Endothelial cell of umbilical vein (primary cell): ENCODE measurements at regions not wholly inside any gene's neighbourhood (a gene's known extent, or its start where the extent isn't known, plus 50 kb on each side); places are given as distances from the start of the nearest gene placed in this dataset.

ENCODE experiments used
- EZH2 ChIP-seq: IDR thresholded peaks from 2 replicates; pipeline ENCODE4 v1.6.1; 2012; ENCODE audit warnings: borderline replicate concordance, low read depth, mild to moderate bottlenecking, moderate library complexity, low read length, inconsistent platforms; ENCODE audit not compliant: severe bottlenecking
- FOS ChIP-seq: IDR thresholded peaks from 2 replicates; pipeline ENCODE4 v1.6.1; 2011; ENCODE audit warnings: mild to moderate bottlenecking, low read length, moderate library complexity, borderline replicate concordance; ENCODE audit not compliant: insufficient read depth
- GATA2 ChIP-seq: IDR thresholded peaks from 2 replicates; pipeline ENCODE4 v1.7.0; 2011; ENCODE audit warnings: low read depth, mild to moderate bottlenecking, moderate library complexity, mixed read lengths, low read length; ENCODE audit not compliant: insufficient read length, insufficient read depth
- JUN ChIP-seq: IDR thresholded peaks from 2 replicates; pipeline ENCODE4 v1.6.1; 2011; ENCODE audit warnings: borderline replicate concordance, low read depth; ENCODE audit not compliant: insufficient read length, insufficient read depth
- MYC ChIP-seq: IDR thresholded peaks from one replicate; pipeline ENCODE4 v1.6.1; 2011; ENCODE audit warnings: mild to moderate bottlenecking, low read depth, low read length
- POLR2A ChIP-seq: IDR thresholded peaks from 2 replicates; pipeline ENCODE4 v1.6.1; 2012; ENCODE audit warnings: low read depth, mild to moderate bottlenecking, control low read depth, low read length
- POLR2AphosphoS5 ChIP-seq: IDR thresholded peaks from 2 replicates; pipeline ENCODE4 v1.6.1; 2012; ENCODE audit warnings: low read depth, mild to moderate bottlenecking, control low read depth, low read length, moderate library complexity; ENCODE audit not compliant: insufficient read depth
- TF ChIP-seq, protein P1 (sequence below), 2 donors: IDR thresholded peaks; 1 replicate in 1 of 2; 2 replicates in 1 of 2; pipeline ENCODE4 v1.5.1; 2011; ENCODE audit warnings: low read length in 2 of 2, mild to moderate bottlenecking in 2 of 2, moderate library complexity in 2 of 2, control low read depth in 1 of 2, inconsistent platforms in 1 of 2, low read depth in 1 of 2; ENCODE audit not compliant: insufficient read depth in 1 of 2; ENCODE audit errors: extremely low read depth in 1 of 2
- TF ChIP-seq, protein P2 (sequence below): IDR thresholded peaks from 2 replicates; pipeline ENCODE4 v1.6.1; 2011; ENCODE audit not compliant: insufficient read depth, insufficient read length

GRCh38 chr12:92492995-92493394, 209.8 kb upstream of the PLEKHG7 start:
- TF ChIP-seq POLR2A (no peak), JUN (no peak), POLR2AphosphoS5 (no peak), EZH2 (no peak), FOS (no peak), MYC (no peak), GATA2 (no peak)
- TF ChIP-seq, protein P1, sequence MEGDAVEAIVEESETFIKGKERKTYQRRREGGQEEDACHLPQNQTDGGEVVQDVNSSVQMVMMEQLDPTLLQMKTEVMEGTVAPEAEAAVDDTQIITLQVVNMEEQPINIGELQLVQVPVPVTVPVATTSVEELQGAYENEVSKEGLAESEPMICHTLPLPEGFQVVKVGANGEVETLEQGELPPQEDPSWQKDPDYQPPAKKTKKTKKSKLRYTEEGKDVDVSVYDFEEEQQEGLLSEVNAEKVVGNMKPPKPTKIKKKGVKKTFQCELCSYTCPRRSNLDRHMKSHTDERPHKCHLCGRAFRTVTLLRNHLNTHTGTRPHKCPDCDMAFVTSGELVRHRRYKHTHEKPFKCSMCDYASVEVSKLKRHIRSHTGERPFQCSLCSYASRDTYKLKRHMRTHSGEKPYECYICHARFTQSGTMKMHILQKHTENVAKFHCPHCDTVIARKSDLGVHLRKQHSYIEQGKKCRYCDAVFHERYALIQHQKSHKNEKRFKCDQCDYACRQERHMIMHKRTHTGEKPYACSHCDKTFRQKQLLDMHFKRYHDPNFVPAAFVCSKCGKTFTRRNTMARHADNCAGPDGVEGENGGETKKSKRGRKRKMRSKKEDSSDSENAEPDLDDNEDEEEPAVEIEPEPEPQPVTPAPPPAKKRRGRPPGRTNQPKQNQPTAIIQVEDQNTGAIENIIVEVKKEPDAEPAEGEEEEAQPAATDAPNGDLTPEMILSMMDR (IDR thresholded peaks at IDR 0.05; ENCODE audit: extremely low read depth in 1 of 2, insufficient read depth in 1 of 2, low read depth in 1 of 2, low read length in 2 of 2): no peak
- TF ChIP-seq, protein P2, sequence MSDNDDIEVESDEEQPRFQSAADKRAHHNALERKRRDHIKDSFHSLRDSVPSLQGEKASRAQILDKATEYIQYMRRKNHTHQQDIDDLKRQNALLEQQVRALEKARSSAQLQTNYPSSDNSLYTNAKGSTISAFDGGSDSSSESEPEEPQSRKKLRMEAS: no peak
